HepG2 (cell line): ENCODE measurements at regions not wholly inside any gene's neighbourhood (a gene's known extent, or its start where the extent isn't known, plus 50 kb on each side); places are given as distances from the start of the nearest gene placed in this dataset.

Source experiments
- ARID2 ChIP-seq: sonication (generic); formaldehyde crosslinking; IDR thresholded peaks from 2 replicates; pipeline ENCODE4 v1.8.1; 2022; ENCODE audit warnings: mild to moderate bottlenecking, missing genetic modification reagents, borderline replicate concordance
- CCAR2 ChIP-seq: fragments of 200-400 bp; formaldehyde crosslinking; optimal IDR thresholded peaks from 2 replicates; pipeline ENCODE3; 2018; ENCODE audit warnings: low read depth, mild to moderate bottlenecking, low read length, moderate library complexity
- HNF4A ChIP-seq: sonication (generic); formaldehyde crosslinking; IDR thresholded peaks from 2 replicates; pipeline ENCODE4 v1.4.0; 2020; ENCODE audit warnings: missing genetic modification reagents
- HOXA5 ChIP-seq: sonication (generic); formaldehyde crosslinking; IDR thresholded peaks from 2 replicates; pipeline ENCODE4 v1.4.0; 2020; ENCODE audit warnings: missing genetic modification reagents
- MED1 ChIP-seq: sonication (generic); formaldehyde crosslinking; IDR thresholded peaks from 2 replicates; pipeline ENCODE4 v1.4.0; 2020; ENCODE audit warnings: missing genetic modification reagents
- MYC ChIP-seq: sonication (generic); formaldehyde crosslinking; IDR thresholded peaks from 2 replicates; pipeline ENCODE4 v1.9.0; 2021; ENCODE audit warnings: missing genetic modification reagents, borderline replicate concordance
- NCOR1 ChIP-seq: fragments of 200-600 bp; sonication (generic); IDR thresholded peaks from 2 replicates; pipeline ENCODE4 v1.7.0; 2017; ENCODE audit warnings: antibody characterized with exemption, low read length, borderline replicate concordance
- PAXIP1 ChIP-seq: sonication (generic); formaldehyde crosslinking; conservative IDR thresholded peaks from 2 replicates; pipeline ENCODE4 v1.4.0; 2020; ENCODE audit warnings: mild to moderate bottlenecking, missing genetic modification reagents, moderate library complexity
- POLR2A ChIP-seq, 2 experiments: IDR thresholded peaks; 2 replicates each; pipeline ENCODE4 v1.6.1; 2011; ENCODE audit warnings: low read depth in 2 of 2, low read length in 2 of 2, mild to moderate bottlenecking in 1 of 2, moderate library complexity in 1 of 2; ENCODE audit not compliant: insufficient read depth in 1 of 2
- SALL1 ChIP-seq: sonication (generic); formaldehyde crosslinking; IDR thresholded peaks from 2 replicates; pipeline ENCODE4 v1.8.0; 2022; ENCODE audit warnings: mild to moderate bottlenecking, missing genetic modification reagents
- ZBTB3 ChIP-seq: sonication (generic); formaldehyde crosslinking; IDR thresholded peaks from 2 replicates; pipeline ENCODE4 v1.4.0; 2020; ENCODE audit warnings: low read depth, mild to moderate bottlenecking, moderate library complexity, missing genetic modification reagents, borderline replicate concordance
- ZBTB7B ChIP-seq: sonication (generic); formaldehyde crosslinking; IDR thresholded peaks from 2 replicates; pipeline ENCODE4 v1.4.0; 2020; ENCODE audit warnings: missing genetic modification reagents
- ZNF317 ChIP-seq: sonication (generic); formaldehyde crosslinking; IDR thresholded peaks from 2 replicates; pipeline ENCODE4 v1.5.0; 2020; ENCODE audit warnings: mild to moderate bottlenecking, missing genetic modification reagents
- ZNF543 ChIP-seq: sonication (generic); formaldehyde crosslinking; IDR thresholded peaks from 2 replicates; pipeline ENCODE4 v1.4.0; 2020; ENCODE audit warnings: mild to moderate bottlenecking, missing genetic modification reagents
- ZNF556 ChIP-seq: sonication (generic); formaldehyde crosslinking; IDR thresholded peaks from 2 replicates; pipeline ENCODE4 v1.4.0; 2020; ENCODE audit warnings: mild to moderate bottlenecking, missing genetic modification reagents, borderline replicate concordance
- ZNF619 ChIP-seq: sonication (generic); formaldehyde crosslinking; IDR thresholded peaks from 2 replicates; pipeline ENCODE4 v1.4.0; 2020; ENCODE audit warnings: mild to moderate bottlenecking, missing genetic modification reagents
- ZNF678 ChIP-seq: sonication (generic); formaldehyde crosslinking; IDR thresholded peaks from 2 replicates; pipeline ENCODE4 v1.4.0; 2020; ENCODE audit warnings: mild to moderate bottlenecking, missing genetic modification reagents
- ZNF740 ChIP-seq: sonication (generic); formaldehyde crosslinking; IDR thresholded peaks from 2 replicates; pipeline ENCODE4 v1.4.0; 2020; ENCODE audit warnings: missing genetic modification reagents
- ZNF746 ChIP-seq: sonication (generic); formaldehyde crosslinking; IDR thresholded peaks from 2 replicates; pipeline ENCODE4 v1.8.0; 2022; ENCODE audit warnings: mild to moderate bottlenecking, missing genetic modification reagents
- TF ChIP-seq, protein P1 (sequence below): IDR thresholded peaks from 2 replicates; pipeline ENCODE4 v1.6.1; 2012; ENCODE audit warnings: inconsistent platforms
- TF ChIP-seq, protein P2 (sequence below): sonication (generic); formaldehyde crosslinking; IDR thresholded peaks from 2 replicates; pipeline ENCODE4 v1.4.0; 2020; ENCODE audit warnings: missing genetic modification reagents

GRCh38 chr4:3384771-3385710 lies 56.7 kb upstream of the HGFAC start (continued):
- TF ChIP-seq CCAR2 = no peak
- TF ChIP-seq ZBTB7B (CRISPR knock-in tag) = peak; percentile 30; the same call in 1 of the 2 replicates
- 0 out of 2 replicates have a peak, but pooled peaks have one; percentile 70 for TF ChIP-seq ZNF678 (CRISPR knock-in tag)
- peak; percentile 60 for TF ChIP-seq PAXIP1 (CRISPR knock-in tag)
- peak; percentile 33; the same call in 1 of the 2 replicates for TF ChIP-seq ZNF317 (CRISPR knock-in tag)
- peak; percentile 51; the same call in 1 of the 2 replicates for TF ChIP-seq MED1 (CRISPR knock-in tag)
- peak; percentile 94 for TF ChIP-seq HNF4A (CRISPR knock-in tag)
- 0 out of 2 replicates have a peak, but pooled peaks have one; percentile 45 for TF ChIP-seq HOXA5 (CRISPR knock-in tag)
- TF ChIP-seq ZNF556 (CRISPR knock-in tag) = no peak
- TF ChIP-seq POLR2A (IDR thresholded peaks at IDR 0.05; ENCODE audit: insufficient read depth in 1 of 2, low read depth in 2 of 2, low read length in 2 of 2) = peak in 1 of 2 experiments; percentile 60; a peak in 2 of 4 replicates
- TF ChIP-seq NCOR1 = 0 out of 2 replicates have a peak, but pooled peaks have one; percentile 22
- TF ChIP-seq, protein P1, sequence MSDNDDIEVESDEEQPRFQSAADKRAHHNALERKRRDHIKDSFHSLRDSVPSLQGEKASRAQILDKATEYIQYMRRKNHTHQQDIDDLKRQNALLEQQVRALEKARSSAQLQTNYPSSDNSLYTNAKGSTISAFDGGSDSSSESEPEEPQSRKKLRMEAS = peak; percentile 14; the same call in 1 of the 2 replicates
- peak; percentile 10 for TF ChIP-seq SALL1 (CRISPR knock-in tag)
- TF ChIP-seq ZNF746 (CRISPR knock-in tag) = 0 out of 2 replicates have a peak, but pooled peaks have one; percentile 23
- peak; percentile 100 for TF ChIP-seq ZNF740
- TF ChIP-seq ZNF543 (CRISPR knock-in tag) = peak; percentile 79; the same call in 1 of the 2 replicates
- TF ChIP-seq ZNF619 (CRISPR knock-in tag) = 0 out of 2 replicates have a peak, but pooled peaks have one; percentile 35
- TF ChIP-seq, protein P2, sequence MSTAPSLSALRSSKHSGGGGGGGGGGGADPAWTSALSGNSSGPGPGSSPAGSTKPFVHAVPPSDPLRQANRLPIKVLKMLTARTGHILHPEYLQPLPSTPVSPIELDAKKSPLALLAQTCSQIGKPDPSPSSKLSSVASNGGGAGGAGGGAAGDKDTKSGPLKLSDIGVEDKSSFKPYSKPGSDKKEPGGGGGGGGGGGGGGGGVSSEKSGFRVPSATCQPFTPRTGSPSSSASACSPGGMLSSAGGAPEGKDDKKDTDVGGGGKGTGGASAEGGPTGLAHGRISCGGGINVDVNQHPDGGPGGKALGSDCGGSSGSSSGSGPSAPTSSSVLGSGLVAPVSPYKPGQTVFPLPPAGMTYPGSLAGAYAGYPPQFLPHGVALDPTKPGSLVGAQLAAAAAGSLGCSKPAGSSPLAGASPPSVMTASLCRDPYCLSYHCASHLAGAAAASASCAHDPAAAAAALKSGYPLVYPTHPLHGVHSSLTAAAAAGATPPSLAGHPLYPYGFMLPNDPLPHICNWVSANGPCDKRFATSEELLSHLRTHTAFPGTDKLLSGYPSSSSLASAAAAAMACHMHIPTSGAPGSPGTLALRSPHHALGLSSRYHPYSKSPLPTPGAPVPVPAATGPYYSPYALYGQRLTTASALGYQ = 0 out of 2 replicates have a peak, but pooled peaks have one; percentile 26
- TF ChIP-seq ZBTB3 (CRISPR knock-in tag) = 0 out of 2 replicates have a peak, but pooled peaks have one; percentile 70
- no peak for TF ChIP-seq ARID2
- TF ChIP-seq MYC (CRISPR knock-in tag) = 0 out of 2 replicates have a peak, but pooled peaks have one; percentile 24
